PFSK-1 (cell line): ENCODE measurements at regions not wholly inside any gene's neighbourhood (a gene's known extent, or its start where the extent isn't known, plus 50 kb on each side); places are given as distances from the start of the nearest gene placed in this dataset.

Experiments used
- FOXP2 ChIP-seq: optimal IDR thresholded peaks from 2 replicates; pipeline ENCODE3; 2011; ENCODE audit warnings: borderline replicate concordance, control low read depth, inconsistent platforms; ENCODE audit not compliant: insufficient read depth; ENCODE audit errors: extremely low read length, extremely low read depth
- POLR2AphosphoS5 ChIP-seq: IDR thresholded peaks from 2 replicates; pipeline ENCODE4 v1.6.1; 2012; ENCODE audit warnings: low read depth, mild to moderate bottlenecking, control low read depth, low read length, moderate library complexity
- SIN3A ChIP-seq: IDR thresholded peaks from 2 replicates; pipeline ENCODE4 v1.6.1; 2012; ENCODE audit warnings: mild to moderate bottlenecking, low read length, moderate library complexity, borderline replicate concordance; ENCODE audit not compliant: insufficient read depth
- TAF1 ChIP-seq: IDR thresholded peaks from 2 replicates; pipeline ENCODE4 v1.6.1; 2012; ENCODE audit warnings: low read length, control low read depth, borderline replicate concordance; ENCODE audit not compliant: insufficient read depth
- TF ChIP-seq, protein P1 (sequence below), 2 experiments: IDR thresholded peaks; 2 replicates each; pipeline versions ENCODE4 v1.6.1 to v1.8.0; 2011 to 2012; ENCODE audit warnings: low read depth in 2 of 2, low read length in 2 of 2, control low read depth in 1 of 2, inconsistent platforms in 1 of 2, mild to moderate bottlenecking in 1 of 2, moderate library complexity in 1 of 2; ENCODE audit not compliant: insufficient read depth in 1 of 2

DNA sequence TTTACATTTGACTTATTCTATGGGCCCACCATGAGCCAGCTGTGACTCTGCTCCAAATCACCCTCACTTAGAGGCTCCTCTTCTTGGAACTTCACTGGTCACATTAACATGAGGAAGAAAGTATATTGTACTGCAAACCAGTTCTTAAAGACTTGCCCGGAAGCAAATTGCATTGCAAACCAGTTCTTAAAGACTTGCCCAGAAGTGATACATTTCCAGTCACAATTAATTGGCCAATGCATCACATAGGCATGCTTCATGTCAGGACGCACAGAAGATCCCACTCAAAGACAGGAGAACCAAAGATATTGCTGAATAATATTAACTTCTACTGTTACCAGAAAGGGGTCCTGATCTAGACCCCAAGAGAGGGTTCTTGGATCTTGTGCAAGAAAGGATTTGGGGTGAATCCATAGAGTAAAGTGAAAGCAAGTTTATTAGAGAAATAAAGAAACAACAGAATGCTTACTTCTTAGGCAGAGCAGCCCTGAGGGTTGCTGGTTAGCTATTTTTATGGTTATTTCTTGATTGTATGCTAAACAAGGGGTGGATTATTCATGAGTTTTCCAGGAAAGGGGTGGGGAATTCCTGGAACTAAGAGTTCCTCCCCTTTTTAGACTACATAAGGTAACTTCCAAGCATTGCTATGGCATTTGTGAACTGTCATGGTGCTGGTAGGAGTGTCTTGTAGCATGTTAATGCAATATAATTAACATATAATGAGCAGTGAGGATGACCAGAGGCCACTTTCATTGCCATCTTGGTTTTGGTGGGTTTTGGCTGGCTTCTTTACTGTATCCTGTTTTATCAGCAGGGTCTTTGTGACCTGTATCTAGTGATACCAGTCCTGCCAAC lies 54.6 kb upstream of the HCCS start:
- TF ChIP-seq TAF1 (no peak), SIN3A (no peak), POLR2AphosphoS5 (no peak), FOXP2 (no peak)
- TF ChIP-seq, protein P1, sequence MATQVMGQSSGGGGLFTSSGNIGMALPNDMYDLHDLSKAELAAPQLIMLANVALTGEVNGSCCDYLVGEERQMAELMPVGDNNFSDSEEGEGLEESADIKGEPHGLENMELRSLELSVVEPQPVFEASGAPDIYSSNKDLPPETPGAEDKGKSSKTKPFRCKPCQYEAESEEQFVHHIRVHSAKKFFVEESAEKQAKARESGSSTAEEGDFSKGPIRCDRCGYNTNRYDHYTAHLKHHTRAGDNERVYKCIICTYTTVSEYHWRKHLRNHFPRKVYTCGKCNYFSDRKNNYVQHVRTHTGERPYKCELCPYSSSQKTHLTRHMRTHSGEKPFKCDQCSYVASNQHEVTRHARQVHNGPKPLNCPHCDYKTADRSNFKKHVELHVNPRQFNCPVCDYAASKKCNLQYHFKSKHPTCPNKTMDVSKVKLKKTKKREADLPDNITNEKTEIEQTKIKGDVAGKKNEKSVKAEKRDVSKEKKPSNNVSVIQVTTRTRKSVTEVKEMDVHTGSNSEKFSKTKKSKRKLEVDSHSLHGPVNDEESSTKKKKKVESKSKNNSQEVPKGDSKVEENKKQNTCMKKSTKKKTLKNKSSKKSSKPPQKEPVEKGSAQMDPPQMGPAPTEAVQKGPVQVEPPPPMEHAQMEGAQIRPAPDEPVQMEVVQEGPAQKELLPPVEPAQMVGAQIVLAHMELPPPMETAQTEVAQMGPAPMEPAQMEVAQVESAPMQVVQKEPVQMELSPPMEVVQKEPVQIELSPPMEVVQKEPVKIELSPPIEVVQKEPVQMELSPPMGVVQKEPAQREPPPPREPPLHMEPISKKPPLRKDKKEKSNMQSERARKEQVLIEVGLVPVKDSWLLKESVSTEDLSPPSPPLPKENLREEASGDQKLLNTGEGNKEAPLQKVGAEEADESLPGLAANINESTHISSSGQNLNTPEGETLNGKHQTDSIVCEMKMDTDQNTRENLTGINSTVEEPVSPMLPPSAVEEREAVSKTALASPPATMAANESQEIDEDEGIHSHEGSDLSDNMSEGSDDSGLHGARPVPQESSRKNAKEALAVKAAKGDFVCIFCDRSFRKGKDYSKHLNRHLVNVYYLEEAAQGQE (IDR thresholded peaks at IDR 0.05; ENCODE audit: insufficient read depth in 1 of 2, low read depth in 2 of 2, low read length in 2 of 2) = no peak

DNA sequence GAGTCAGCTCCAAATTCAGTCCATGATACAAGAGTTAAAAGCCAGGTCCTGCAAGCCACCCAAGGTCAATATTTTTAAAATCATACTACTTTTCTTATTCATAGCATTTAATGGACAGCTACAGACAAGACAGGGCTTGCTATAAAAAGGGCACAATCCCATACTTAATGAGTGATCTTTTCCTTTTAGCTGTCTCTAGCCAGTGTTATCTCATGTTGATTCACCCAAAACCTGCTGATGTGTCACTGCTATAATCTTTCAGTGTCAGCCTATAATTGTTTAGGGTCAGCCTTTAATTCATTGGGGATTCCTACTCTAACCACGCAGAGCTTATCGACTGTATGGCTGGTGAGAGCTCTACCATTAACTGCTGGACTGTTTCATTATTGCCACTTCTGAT lies 51.2 kb upstream of the HCCS start:
- TF ChIP-seq FOXP2 (no peak), SIN3A (no peak), TAF1 (no peak), POLR2AphosphoS5 (no peak)
- TF ChIP-seq, protein P1 (IDR thresholded peaks at IDR 0.05; ENCODE audit: insufficient read depth in 1 of 2, low read depth in 2 of 2, low read length in 2 of 2) = no peak
